HCT116 (cell line): ENCODE measurements at regions not wholly inside any gene's neighbourhood (a gene's known extent, or its start where the extent isn't known, plus 50 kb on each side); places are given as distances from the start of the nearest gene placed in this dataset.

Experiments used
- ATAC-seq: fragments of 200-7000 bp; cut with Tn5 transposase; 2 replicates; pipeline ENCODE4 v1.9.1; 2020; ENCODE audit warnings: mild to moderate bottlenecking, moderate library complexity
- BruUV-seq: library from RNA; stranded (reverse); fragments of 400-500 nt; replicated peaks from 2 replicates; lab custom pipeline; 2021; lab: Mats Ljungman, UMichigan
- CTCF ChIA-PET: fragments of 300-600 bp; sonication (Branson Sonifier 250); formaldehyde crosslinking; loops from one replicate; lab custom pipeline; 2021; ENCODE audit warnings: antibody characterized with exemption; lab: Charles Lee
- POLR2A ChIA-PET: fragments of 300-600, 350-600 bp; sonication (Branson Sonifier 250); formaldehyde crosslinking; loops from one replicate; lab custom pipeline; 2021; ENCODE audit warnings: antibody characterized with exemption; lab: Charles Lee
- RAD21 ChIA-PET, 2 experiments: fragments of 300-600 bp; sonication (Branson Sonifier 250); formaldehyde crosslinking; loops; one replicate each; lab custom pipeline; 2023; ENCODE audit warnings: low total read pairs in 2 of 2; ENCODE audit not compliant: uncharacterized antibody in 2 of 2, unreplicated experiment in 2 of 2, low non-redundant PET in 1 of 2; lab: Charles Lee
- DNase-seq: peaks from one replicate; pipeline ENCODE4 v3.0.0-alpha.2; 2010; ENCODE audit warnings: low read depth, low spot score
- H2AFZ ChIP-seq: fragments of 200-600 bp; shearing (Covaris generic), sonication (generic); 2 replicates; pipeline ENCODE4 v1.6.1; 2017; ENCODE audit warnings: low read depth, mixed run types, mixed read lengths, antibody characterized with exemption, low read length; ENCODE audit not compliant: poor library complexity, severe bottlenecking
- H3K27ac ChIP-seq: 2 replicates; pipeline ENCODE4 v1.5.1; 2012; ENCODE audit warnings: low read depth, low read length
- H3K27me3 ChIP-seq: fragments of 200-600 bp; sonication (generic); 2 replicates; pipeline ENCODE4 v1.6.1; 2016; ENCODE audit warnings: mixed run types, low read length, mixed read lengths; ENCODE audit not compliant: insufficient read depth
- H3K36me3 ChIP-seq, 2 experiments: fragments of 200-500 bp in 1 of 2; fragments of 200-600 bp in 1 of 2; sonication (Bioruptor generic) in 1 of 2; sonication (generic) in 1 of 2; 2 replicates each; pipeline versions ENCODE4 v1.5.1 to v1.6.1; 2014 to 2016; ENCODE audit warnings: low read length in 2 of 2, inconsistent platforms in 1 of 2, mixed read lengths in 1 of 2, mixed run types in 1 of 2; ENCODE audit not compliant: insufficient read depth in 2 of 2, control insufficient read depth in 1 of 2
- H3K4me1 ChIP-seq, 2 experiments: fragments of 200-600 bp in 1 of 2; sonication (generic) in 1 of 2; 2 replicates each; pipeline versions ENCODE4 v1.5.1 to v1.6.1; 2012 to 2017; ENCODE audit warnings: low read length in 2 of 2, inconsistent platforms in 1 of 2, mild to moderate bottlenecking in 1 of 2, mixed read lengths in 1 of 2, mixed run types in 1 of 2, moderate library complexity in 1 of 2; ENCODE audit not compliant: insufficient read depth in 2 of 2, control insufficient read depth in 1 of 2
- H3K4me2 ChIP-seq: fragments of 200-600 bp; sonication (generic); 2 replicates; pipeline ENCODE4 v1.6.1; 2017; ENCODE audit warnings: mixed run types, low read length, mixed read lengths
- H3K4me3 ChIP-seq, 2 experiments: fragments of 200-600 bp in 1 of 2; sonication (generic) in 1 of 2; replicated peaks in 1 of 2; 2 replicates each; pipeline ENCODE4 v1.5.1; 2011 to 2016; ENCODE audit warnings: low read length in 2 of 2, control low read depth in 1 of 2, low read depth in 1 of 2, mild to moderate bottlenecking in 1 of 2, mixed read lengths in 1 of 2, mixed run types in 1 of 2
- H3K79me2 ChIP-seq: fragments of 200-600 bp; sonication (generic); 2 replicates; pipeline ENCODE4 v1.6.1; 2017; ENCODE audit warnings: mild to moderate bottlenecking, mixed run types, low read length, moderate library complexity, mixed read lengths; ENCODE audit not compliant: insufficient read depth
- H3K9ac ChIP-seq: fragments of 200-600 bp; sonication (generic); 2 replicates; pipeline ENCODE4 v1.6.1; 2016; ENCODE audit warnings: low read length, mixed read lengths
- H3K9me2 ChIP-seq: fragments of 200-600 bp; sonication (generic), shearing (Covaris generic); 2 replicates; pipeline ENCODE4 v1.6.1; 2017; ENCODE audit warnings: mixed run types, mild to moderate bottlenecking, moderate library complexity; ENCODE audit not compliant: insufficient read depth
- H3K9me3 ChIP-seq, 2 experiments: fragments of 200-500 bp in 1 of 2; fragments of 200-600 bp in 1 of 2; sonication (Bioruptor generic) in 1 of 2; sonication (generic) in 1 of 2; 2 replicates each; pipeline ENCODE4 v1.6.1; 2014 to 2017; ENCODE audit warnings: low read length in 2 of 2, mixed read lengths in 2 of 2, inconsistent platforms in 1 of 2, low read depth in 1 of 2, mild to moderate bottlenecking in 1 of 2, mixed run types in 1 of 2, moderate library complexity in 1 of 2; ENCODE audit not compliant: control insufficient read depth in 1 of 2, insufficient read depth in 1 of 2
- H4K20me1 ChIP-seq: fragments of 200-600 bp; sonication (generic), shearing (Covaris generic); 2 replicates; pipeline ENCODE4 v1.6.1; 2017; ENCODE audit warnings: mixed run types, mild to moderate bottlenecking, moderate library complexity; ENCODE audit not compliant: insufficient read depth
- CBX3 ChIP-seq: IDR thresholded peaks from 2 replicates; pipeline ENCODE4 v1.6.1; 2012; ENCODE audit warnings: low read depth
- CEBPB ChIP-seq: IDR thresholded peaks from 2 replicates; pipeline ENCODE4 v1.6.1; 2012; ENCODE audit warnings: low read depth
- CTCF ChIP-seq, 3 experiments: fragments of 200-600 bp in 1 of 3; sonication (generic) in 1 of 3; IDR thresholded peaks in 2 of 3; conservative IDR thresholded peaks in 1 of 3; 2 replicates each; pipeline ENCODE4 v1.5.1; 2012 to 2017; ENCODE audit warnings: low read depth in 2 of 3, low read length in 2 of 3, antibody characterized with exemption in 1 of 3, borderline replicate concordance in 1 of 3, control low read depth in 1 of 3, mild to moderate bottlenecking in 1 of 3, mixed read lengths in 1 of 3, mixed run types in 1 of 3, moderate library complexity in 1 of 3; ENCODE audit not compliant: insufficient read depth in 1 of 3
- EZH2phosphoT487 ChIP-seq: fragments of 200-600 bp; IDR thresholded peaks from 2 replicates; pipeline ENCODE4 v1.6.1; 2018; ENCODE audit warnings: antibody characterized with exemption, borderline replicate concordance
- FOSL1 ChIP-seq: IDR thresholded peaks from 2 replicates; pipeline ENCODE4 v1.6.1; 2012; ENCODE audit warnings: low read depth
- POLR2A ChIP-seq: IDR thresholded peaks from 2 replicates; pipeline ENCODE4 v1.7.0; 2011; ENCODE audit warnings: borderline replicate concordance; ENCODE audit not compliant: insufficient read depth, insufficient read length; ENCODE audit errors: extremely low read depth
- POLR2AphosphoS5 ChIP-seq: IDR thresholded peaks from 2 replicates; pipeline ENCODE4 v1.6.1; 2011; ENCODE audit warnings: mild to moderate bottlenecking, low read depth, low read length, moderate library complexity
- RAD21 ChIP-seq: IDR thresholded peaks from 2 replicates; pipeline ENCODE4 v1.6.1; 2012; ENCODE audit warnings: low read depth, mild to moderate bottlenecking
- REST ChIP-seq: IDR thresholded peaks from 2 replicates; pipeline ENCODE4 v1.6.1; 2012; ENCODE audit warnings: low read depth
- SIN3A ChIP-seq: IDR thresholded peaks from 2 replicates; pipeline ENCODE4 v1.6.1; 2012; ENCODE audit warnings: low read depth
- SP1 ChIP-seq: IDR thresholded peaks from 2 replicates; pipeline ENCODE4 v1.6.1; 2012; ENCODE audit warnings: low read depth
- SRF ChIP-seq: IDR thresholded peaks from 2 replicates; pipeline ENCODE4 v1.6.1; 2012; ENCODE audit warnings: low read depth
- TCF7L2 ChIP-seq: IDR thresholded peaks from 2 replicates; pipeline ENCODE4 v1.7.0; 2011; ENCODE audit warnings: borderline replicate concordance, inconsistent platforms; ENCODE audit not compliant: insufficient read depth, insufficient read length; ENCODE audit errors: extremely low read depth
- YY1 ChIP-seq: IDR thresholded peaks from 2 replicates; pipeline ENCODE4 v1.6.1; 2011; ENCODE audit warnings: low read length, low read depth, moderate library complexity, mild to moderate bottlenecking; ENCODE audit not compliant: insufficient replicate concordance; ENCODE audit errors: extremely low read depth
- ZBTB33 ChIP-seq: IDR thresholded peaks from 2 replicates; pipeline ENCODE4 v1.6.1; 2011; ENCODE audit warnings: mild to moderate bottlenecking, low read length, moderate library complexity; ENCODE audit not compliant: insufficient replicate concordance; ENCODE audit errors: extremely low read depth
- ZFX ChIP-seq: fragments of 450-650 bp; IDR thresholded peaks from 2 replicates; pipeline ENCODE4 v1.6.1; 2017
- ZNF274 ChIP-seq: fragments of 200-500 bp; sonication (Bioruptor generic); IDR thresholded peaks from 2 replicates; pipeline ENCODE4 v1.6.1; 2014; ENCODE audit warnings: mild to moderate bottlenecking, low read depth, low read length, inconsistent platforms
- intact Hi-C: fragments of 100-400 bp; cut with micrococcal nuclease; formaldehyde crosslinking; loops from 2 replicates; pipeline ENCODE4 v1.10.0; 2022

GRCh38 chr2:144006139-144006538 lies 513.8 kb downstream of the ZEB2 start (continued):
- TF ChIP-seq CTCF (IDR thresholded peaks at IDR 0.05 in 2 of 3, conservative IDR thresholded peaks at IDR 0.05 in 1 of 3; ENCODE audit: borderline replicate concordance in 1 of 3, insufficient read depth in 1 of 3, low read depth in 2 of 3, low read length in 2 of 3) (no peak), ZBTB33 (no peak)

GRCh38 chr2:144004742-144005141 lies 515.2 kb downstream of the ZEB2 start:
- Histone ChIP-seq H4K20me1 (no peaks in the 10 kb centered on the region), H3K36me3 (no peaks in the 10 kb centered on the region), H2AFZ (no peak overlapping the region), H3K9me3 (no peaks in the 10 kb centered on the region), H3K4me1 (no peaks in the 10 kb centered on the region), H3K9ac (no peak overlapping the region), H3K9me2 (no peaks in the 10 kb centered on the region), H3K27me3 (no peaks in the 10 kb centered on the region), H3K79me2 (no peaks in the 10 kb centered on the region), H3K4me2 (no peak overlapping the region), H3K4me3 (no peak overlapping the region), H3K27ac (no peak overlapping the region)
- no peak for DNase-seq
- no peak for ATAC-seq
- no TSS peak for BruUV-seq
- ChIA-PET POLR2A (no interaction called here), CTCF (no interaction called here), RAD21 (no interaction called here)
- intact Hi-C loops: no loop called here
- no peak for TF ChIP-seq SRF
- TF ChIP-seq CEBPB: no peak
- TF ChIP-seq EZH2phosphoT487: no peak
- no peak for TF ChIP-seq SIN3A
- TF ChIP-seq ZNF274: no peak
- no peak for TF ChIP-seq FOSL1
- no peak for TF ChIP-seq ZFX
- TF ChIP-seq REST: no peak
- no peak for TF ChIP-seq POLR2A
- no peak for TF ChIP-seq CBX3
- no peak for TF ChIP-seq RAD21
- no peak for TF ChIP-seq ZBTB33
- no peak for TF ChIP-seq YY1
- TF ChIP-seq TCF7L2: no peak
- no peak for TF ChIP-seq POLR2AphosphoS5
- no peak for TF ChIP-seq SP1
